ENCODE measurements at regions not wholly inside any gene's neighbourhood (a gene's known extent, or its start where the extent isn't known, plus 50 kb on each side); places are given as distances from the start of the nearest gene placed in this dataset.

DNA sequence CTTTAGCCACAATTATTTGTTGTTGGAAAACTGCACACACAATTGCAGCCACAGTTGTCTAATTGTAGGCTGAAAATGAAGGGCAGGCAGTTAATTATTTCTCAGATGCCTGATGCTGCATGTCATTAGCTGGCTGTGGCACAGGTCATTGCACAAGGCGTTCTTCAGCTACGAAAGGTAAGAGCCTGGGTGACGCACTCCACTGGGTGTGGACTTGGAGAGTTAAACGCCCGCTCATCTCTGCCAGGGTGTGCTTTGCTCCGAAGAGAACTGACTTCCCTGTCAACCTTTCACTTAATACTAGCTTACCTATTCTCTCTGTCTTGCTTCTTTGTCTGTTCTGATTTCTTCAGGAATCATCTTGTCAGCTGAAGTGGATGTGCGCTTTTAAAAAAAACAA lies 91.4 kb upstream of the CPM start:
- no peaks in the 10 kb centered on the region for H3K36me3 ChIP-seq (ENCODE audit: control insufficient read depth, insufficient read depth, low read length)
- TF ChIP-seq, protein P1, sequence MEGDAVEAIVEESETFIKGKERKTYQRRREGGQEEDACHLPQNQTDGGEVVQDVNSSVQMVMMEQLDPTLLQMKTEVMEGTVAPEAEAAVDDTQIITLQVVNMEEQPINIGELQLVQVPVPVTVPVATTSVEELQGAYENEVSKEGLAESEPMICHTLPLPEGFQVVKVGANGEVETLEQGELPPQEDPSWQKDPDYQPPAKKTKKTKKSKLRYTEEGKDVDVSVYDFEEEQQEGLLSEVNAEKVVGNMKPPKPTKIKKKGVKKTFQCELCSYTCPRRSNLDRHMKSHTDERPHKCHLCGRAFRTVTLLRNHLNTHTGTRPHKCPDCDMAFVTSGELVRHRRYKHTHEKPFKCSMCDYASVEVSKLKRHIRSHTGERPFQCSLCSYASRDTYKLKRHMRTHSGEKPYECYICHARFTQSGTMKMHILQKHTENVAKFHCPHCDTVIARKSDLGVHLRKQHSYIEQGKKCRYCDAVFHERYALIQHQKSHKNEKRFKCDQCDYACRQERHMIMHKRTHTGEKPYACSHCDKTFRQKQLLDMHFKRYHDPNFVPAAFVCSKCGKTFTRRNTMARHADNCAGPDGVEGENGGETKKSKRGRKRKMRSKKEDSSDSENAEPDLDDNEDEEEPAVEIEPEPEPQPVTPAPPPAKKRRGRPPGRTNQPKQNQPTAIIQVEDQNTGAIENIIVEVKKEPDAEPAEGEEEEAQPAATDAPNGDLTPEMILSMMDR (IDR thresholded peaks at IDR 0.05; ENCODE audit: insufficient read depth, low read length, poor library complexity, severe bottlenecking), result no peak
- DNase-seq (ENCODE audit: low read depth), result peak; percentile 98
- no peak overlapping the region for H3K4me3 ChIP-seq (ENCODE audit: low read depth, low read length)
- no peaks in the 10 kb centered on the region for H3K27me3 ChIP-seq (ENCODE audit: control insufficient read depth, insufficient read depth, low read length)

DNA sequence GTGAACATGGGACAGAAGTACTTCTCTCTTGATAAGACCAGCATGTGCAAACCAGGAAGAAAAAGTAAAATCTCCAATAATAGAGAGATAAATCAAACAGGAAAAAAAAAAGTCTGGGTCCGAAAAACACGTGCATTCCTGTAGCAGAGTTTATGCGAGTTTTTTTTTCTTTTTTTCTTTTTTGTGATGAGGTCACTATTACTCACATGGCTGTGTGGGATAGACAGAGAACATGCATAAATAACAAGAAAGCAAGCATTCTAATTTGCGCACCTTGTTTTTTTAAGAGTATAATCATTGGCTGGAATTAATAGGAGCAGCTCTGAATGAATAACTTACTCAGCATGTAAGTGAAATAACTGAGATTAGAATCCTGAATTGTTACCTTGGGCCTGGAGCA lies 91.9 kb upstream of the CPM start:
- peak; percentile 57 for DNase-seq (ENCODE audit: low read depth)
- TF ChIP-seq, protein P1 (IDR thresholded peaks at IDR 0.05; ENCODE audit: insufficient read depth, low read length, poor library complexity, severe bottlenecking), result no peak
- H3K4me3 ChIP-seq (ENCODE audit: low read depth, low read length), result no peak overlapping the region
- H3K36me3 ChIP-seq (ENCODE audit: control insufficient read depth, insufficient read depth, low read length), result no peaks in the 10 kb centered on the region
- H3K27me3 ChIP-seq (ENCODE audit: control insufficient read depth, insufficient read depth, low read length), result no peaks in the 10 kb centered on the region

DNA sequence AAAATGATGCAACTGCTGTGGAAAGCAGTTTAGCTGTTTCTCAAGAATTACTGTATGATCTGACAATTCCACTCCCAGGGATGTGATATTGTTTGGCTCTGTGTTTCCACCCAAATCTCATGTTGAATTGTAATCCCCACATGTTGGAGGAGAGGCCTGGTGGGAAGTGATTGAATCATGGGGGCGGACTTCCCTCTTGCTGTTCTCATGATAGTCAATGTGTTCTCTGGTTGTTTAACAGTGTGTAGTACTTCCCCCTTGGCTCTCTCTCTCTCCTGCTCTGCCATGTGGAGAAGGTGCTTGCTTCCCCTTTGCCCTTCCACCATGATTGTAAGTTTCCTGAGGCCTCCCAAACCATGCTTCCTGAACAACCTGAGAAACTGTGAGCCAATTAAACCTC lies 93.4 kb upstream of the CPM start:
- TF ChIP-seq, protein P1 (IDR thresholded peaks at IDR 0.05; ENCODE audit: insufficient read depth, low read length, poor library complexity, severe bottlenecking), result no peak
- no peak for DNase-seq (ENCODE audit: low read depth)
- Histone ChIP-seq H3K36me3 (ENCODE audit: control insufficient read depth, insufficient read depth, low read length) (no peaks in the 10 kb centered on the region), H3K27me3 (ENCODE audit: control insufficient read depth, insufficient read depth, low read length) (no peaks in the 10 kb centered on the region), H3K4me3 (ENCODE audit: low read depth, low read length) (no peak overlapping the region)

DNA sequence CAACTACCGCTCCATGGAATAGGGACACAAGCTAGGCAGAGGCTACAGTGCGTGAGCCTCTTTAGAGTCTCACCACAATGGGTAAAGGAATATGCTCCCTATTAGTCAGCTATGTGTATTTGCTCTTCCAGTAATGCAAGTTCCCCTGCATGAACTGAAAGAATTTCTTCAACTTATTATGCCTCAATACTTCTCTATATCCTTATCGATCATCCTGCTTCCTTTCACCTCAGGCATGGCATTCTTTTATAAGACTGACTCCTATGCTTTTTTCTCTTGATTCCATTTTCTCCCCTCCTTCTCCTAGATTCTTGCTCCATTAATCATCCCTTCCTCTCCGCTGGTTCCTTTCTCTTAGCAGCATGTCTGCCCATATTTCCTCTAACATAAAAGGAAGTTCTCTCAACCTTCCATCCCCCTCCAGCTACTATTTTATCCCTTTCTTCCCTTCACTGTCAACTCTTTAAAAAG lies 94.5 kb upstream of the CPM start:
- no peak for DNase-seq (ENCODE audit: low read depth)
- Histone ChIP-seq H3K4me3 (ENCODE audit: low read depth, low read length) (no peak overlapping the region), H3K27me3 (ENCODE audit: control insufficient read depth, insufficient read depth, low read length) (no peaks in the 10 kb centered on the region), H3K36me3 (ENCODE audit: control insufficient read depth, insufficient read depth, low read length) (no peaks in the 10 kb centered on the region)
- TF ChIP-seq, protein P1 (IDR thresholded peaks at IDR 0.05; ENCODE audit: insufficient read depth, low read length, poor library complexity, severe bottlenecking), result no peak

DNA sequence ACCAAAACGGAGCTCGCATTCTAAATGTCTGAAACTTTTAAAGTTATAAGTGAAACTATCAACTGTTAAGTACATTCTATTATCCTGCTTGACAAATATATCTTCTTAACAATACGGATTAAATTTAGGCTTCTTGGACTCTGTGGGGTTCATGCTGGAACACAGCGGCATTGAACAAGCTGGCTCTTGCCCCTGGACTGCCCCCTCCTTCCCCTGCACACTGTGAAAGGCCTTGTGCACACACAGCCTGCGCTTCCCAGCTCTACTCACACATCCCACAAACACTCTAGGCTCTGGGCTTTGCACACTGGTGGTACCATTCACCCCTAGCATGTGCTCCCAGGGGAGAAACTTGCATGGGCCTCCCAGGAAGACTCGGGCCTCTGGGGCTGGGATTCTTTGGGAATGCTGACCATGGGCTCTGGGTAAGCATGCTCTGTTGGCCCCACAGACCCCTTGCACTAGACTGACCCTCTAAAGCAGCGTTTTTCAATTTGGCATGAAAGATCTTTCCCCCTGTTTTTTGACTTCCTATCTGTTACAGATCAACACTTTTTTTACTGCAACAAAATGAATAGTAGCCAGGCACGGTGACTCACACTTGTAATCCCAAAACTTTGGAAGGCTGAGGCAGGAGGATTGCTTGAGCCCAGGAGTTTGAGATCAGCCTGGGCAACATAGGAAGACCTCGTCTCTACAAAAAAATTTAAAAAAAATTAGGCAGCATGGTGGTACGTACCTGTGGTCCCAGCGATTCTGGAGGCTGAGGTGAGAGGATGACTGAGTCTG lies 96.2 kb upstream of the CPM start:
- no peaks in the 10 kb centered on the region for H3K27me3 ChIP-seq (ENCODE audit: control insufficient read depth, insufficient read depth, low read length)
- no peak overlapping the region for H3K4me3 ChIP-seq (ENCODE audit: low read depth, low read length)
- no peaks in the 10 kb centered on the region for H3K36me3 ChIP-seq (ENCODE audit: control insufficient read depth, insufficient read depth, low read length)
- no peak for DNase-seq (ENCODE audit: low read depth)
- TF ChIP-seq, protein P1 (IDR thresholded peaks at IDR 0.05; ENCODE audit: insufficient read depth, low read length, poor library complexity, severe bottlenecking), result no peak

GRCh38 chr12:69030321-69030720 lies 97.3 kb upstream of the CPM start:
- no peak for DNase-seq (ENCODE audit: low read depth)
- TF ChIP-seq, protein P1 (IDR thresholded peaks at IDR 0.05; ENCODE audit: insufficient read depth, low read length, poor library complexity, severe bottlenecking), result no peak
- Histone ChIP-seq H3K27me3 (ENCODE audit: control insufficient read depth, insufficient read depth, low read length) (no peaks in the 10 kb centered on the region), H3K36me3 (ENCODE audit: control insufficient read depth, insufficient read depth, low read length) (no peaks in the 10 kb centered on the region), H3K4me3 (ENCODE audit: low read depth, low read length) (no peak overlapping the region)
